Fibroblast of skin of left biceps (primary cell): ENCODE measurements at regions not wholly inside any gene's neighbourhood (a gene's known extent, or its start where the extent isn't known, plus 50 kb on each side); places are given as distances from the start of the nearest gene placed in this dataset.

Source experiments
- DNase-seq, 2 experiments: peaks; one replicate each; pipeline ENCODE4 v3.0.0-alpha.2; 2013; ENCODE audit warnings: low read depth in 2 of 2

GRCh38 chr1:209062081-209062620 is 521.4 kb upstream of the CAMK1G start:
- DNase-seq: no peak

DNA sequence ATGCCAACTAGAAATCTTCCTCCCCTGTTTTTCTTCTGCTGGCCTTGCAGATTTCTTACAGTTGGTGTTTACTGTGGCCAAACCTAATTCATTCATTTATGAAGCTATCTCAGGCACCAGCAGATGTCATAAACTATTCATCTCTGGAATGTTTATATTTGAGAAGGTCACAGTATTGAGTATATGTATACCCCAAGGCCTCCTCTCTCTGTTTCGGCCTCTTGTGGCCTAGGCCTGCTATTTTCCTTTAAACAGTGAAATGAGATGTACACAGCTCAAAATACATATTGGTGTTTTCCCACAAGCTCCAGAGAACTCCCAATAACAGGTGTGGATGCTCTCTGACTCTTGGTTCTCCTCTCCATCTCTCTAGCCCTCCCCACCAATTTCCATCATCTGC is 520.7 kb upstream of the CAMK1G start:
- no peak for DNase-seq

- DNase-seq: no peak
Measured at GRCh38 chr1:209063767-209064659, 519.5 kb upstream of the CAMK1G start.

DNA sequence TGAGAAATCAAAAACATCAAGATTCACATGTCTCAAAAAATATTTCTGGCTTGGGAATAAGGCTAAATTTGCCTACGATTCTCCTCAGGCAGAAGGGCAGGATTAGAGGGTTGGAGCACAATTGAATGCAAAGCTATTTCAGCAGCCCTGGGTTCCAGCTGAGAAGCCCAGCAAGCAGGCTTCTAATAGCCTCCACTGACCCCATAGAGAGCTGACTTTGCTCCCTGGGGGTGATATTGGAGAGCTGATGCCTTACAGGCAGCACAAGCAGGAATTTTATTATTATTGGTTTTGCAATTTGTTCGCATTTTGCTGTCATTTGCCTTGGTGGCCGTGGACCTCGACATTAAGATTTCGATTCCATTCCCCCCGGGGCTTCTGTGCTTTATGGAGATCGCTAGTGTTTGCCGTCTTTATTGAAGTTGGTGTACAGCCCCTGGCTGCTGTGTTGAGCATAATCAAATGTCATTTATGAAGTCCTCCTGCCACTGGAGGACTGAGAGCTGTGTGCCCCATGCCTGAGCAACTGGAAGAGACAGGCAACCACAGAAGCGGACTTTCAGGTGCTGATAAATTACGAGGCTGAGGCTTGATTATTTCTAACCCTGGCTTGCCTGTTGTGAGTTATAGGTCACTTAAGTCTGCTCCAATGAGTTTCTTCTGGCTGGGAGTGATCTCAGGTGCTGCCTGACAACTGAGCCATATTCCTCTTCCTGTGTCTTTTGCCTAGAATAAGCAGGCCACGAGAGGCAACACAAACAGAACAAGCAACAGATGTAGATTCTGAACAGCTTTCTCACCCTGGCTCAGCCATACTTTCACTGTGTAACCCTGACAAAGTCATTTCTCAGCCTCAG is 518.4 kb upstream of the CAMK1G start:
- DNase-seq: no peak

GRCh38 chr1:209072481-209072880 is 511.0 kb upstream of the CAMK1G start:
- no peak for DNase-seq

- DNase-seq: no peak
Measured at GRCh38 chr1:209073879-209074278, 509.6 kb upstream of the CAMK1G start.

- DNase-seq: no peak
Measured at GRCh38 chr1:209074575-209075250, 508.8 kb upstream of the CAMK1G start.

DNA sequence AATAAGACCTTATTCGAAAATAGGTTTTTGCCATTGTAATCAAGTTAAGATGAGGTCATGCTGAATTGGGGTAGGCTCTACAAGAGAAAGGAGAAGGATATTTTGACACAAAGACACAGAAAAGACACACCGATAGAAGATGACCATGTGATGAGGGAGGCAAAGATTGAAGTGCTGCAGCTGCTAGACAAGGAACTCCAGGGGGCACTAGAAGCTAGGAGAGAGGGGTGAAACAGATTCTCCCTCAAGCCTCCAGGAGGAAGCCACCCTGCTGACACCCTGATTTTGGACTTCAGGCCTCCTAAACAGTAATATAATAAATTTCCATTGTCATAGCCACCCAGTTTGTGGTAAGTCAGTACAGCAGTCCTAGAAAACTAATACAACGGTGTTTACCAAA is 506.8 kb upstream of the CAMK1G start:
- DNase-seq: no peak

GRCh38 chr1:209080170-209080781 is 503.2 kb upstream of the CAMK1G start:
- peak in 1 of 2 experiments; percentile 8 for DNase-seq

DNA sequence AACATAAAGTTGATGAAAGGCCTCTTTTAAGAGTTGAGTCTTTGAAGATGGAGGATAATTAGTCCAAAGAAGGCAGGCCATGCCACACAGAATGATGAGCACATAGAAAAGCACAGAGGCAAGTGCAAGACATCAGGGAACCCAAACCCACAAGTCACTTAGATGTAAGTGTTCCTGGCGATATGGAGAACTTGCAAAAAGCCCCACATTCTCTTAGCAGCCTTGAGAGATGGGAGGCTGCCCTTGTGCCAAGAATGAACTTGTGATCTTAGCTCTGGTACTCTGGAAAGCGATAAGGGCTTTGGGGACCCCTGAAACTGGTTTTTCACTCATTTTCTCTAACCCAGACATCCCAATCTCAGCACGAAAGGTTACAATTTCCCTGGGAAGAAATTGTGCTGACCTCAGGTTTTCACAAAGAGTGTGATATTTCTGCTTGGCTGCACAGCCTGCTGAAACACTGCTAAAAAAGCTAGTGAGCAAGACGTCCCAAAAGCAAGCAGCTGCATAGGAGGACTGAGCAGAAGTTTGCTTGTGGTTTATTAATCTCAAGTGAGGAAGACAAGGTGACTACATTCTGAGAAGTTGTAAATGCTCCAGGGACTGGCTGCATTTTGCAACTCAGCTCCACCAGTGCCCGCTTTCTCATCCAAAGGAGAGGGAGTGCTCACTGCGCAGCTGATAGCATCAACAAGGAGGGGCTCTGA is 496.9 kb upstream of the CAMK1G start:
- DNase-seq: no peak

DNA sequence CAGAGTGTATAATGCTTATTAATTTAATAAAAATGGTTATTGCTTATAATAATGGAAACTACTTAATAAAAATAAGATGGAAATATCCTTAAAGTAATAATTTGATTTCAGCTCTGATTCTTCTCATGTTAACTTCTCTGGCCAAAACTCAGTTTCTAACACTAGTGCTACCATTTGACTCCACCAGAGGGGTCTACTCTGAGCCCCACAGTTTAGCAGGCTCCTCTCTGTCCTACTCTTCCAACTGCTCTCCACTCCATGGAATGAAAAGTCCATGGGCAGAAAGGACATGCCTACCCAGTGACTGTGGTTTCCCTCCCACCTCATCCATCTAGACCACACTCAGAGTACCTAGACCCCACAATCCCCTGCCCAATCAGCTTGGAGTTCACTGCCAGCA is 489.1 kb upstream of the CAMK1G start:
- DNase-seq: no peak

- DNase-seq: peak; percentile 39 to 45
Measured at GRCh38 chr1:209095627-209096595, 487.6 kb upstream of the CAMK1G start.

- DNase-seq: no peak
Measured at GRCh38 chr1:209100460-209100859, 483.1 kb upstream of the CAMK1G start.

- no peak for DNase-seq
Measured at GRCh38 chr1:209101106-209101505, 482.4 kb upstream of the CAMK1G start.

GRCh38 chr1:209102120-209102519 is 481.4 kb upstream of the CAMK1G start:
- no peak for DNase-seq

DNA sequence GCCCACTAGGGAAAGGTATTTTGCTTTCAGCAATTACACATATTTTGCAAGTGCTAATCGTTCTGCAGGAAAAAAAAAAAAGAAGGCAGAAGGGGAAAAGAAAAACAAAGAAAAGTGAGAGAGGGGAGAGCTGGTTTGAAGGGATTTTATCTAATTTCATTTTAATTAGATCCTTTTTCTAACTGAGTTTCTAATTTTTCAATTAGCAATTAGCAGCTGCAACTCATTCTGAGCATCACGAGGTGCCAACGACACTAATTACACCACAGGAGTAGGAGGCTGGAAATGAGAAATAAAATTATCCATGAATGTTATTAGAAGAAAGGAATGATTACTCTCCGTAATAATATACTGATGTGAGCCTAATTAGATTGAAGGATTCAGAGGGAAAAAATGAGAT is 481.0 kb upstream of the CAMK1G start:
- DNase-seq: no peak

DNA sequence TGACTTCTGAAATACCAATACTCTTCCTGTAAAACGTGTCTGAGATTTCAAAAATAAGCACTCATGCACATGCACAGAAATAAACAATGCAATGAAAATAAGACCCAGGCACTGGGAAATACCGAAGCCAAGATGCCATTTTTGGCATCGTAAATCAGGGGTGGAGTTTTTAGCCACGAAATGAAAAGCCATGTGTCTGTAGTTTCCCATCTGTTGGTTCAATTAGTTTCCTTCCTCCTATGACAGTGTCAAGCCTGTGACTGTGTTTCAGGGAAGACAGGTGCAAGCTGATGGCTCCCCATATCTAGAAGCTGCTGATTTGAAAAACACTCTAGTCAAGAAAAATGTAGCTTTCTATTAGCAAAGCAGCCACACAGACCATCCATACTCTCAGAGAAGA is 480.4 kb upstream of the CAMK1G start:
- DNase-seq: no peak

DNA sequence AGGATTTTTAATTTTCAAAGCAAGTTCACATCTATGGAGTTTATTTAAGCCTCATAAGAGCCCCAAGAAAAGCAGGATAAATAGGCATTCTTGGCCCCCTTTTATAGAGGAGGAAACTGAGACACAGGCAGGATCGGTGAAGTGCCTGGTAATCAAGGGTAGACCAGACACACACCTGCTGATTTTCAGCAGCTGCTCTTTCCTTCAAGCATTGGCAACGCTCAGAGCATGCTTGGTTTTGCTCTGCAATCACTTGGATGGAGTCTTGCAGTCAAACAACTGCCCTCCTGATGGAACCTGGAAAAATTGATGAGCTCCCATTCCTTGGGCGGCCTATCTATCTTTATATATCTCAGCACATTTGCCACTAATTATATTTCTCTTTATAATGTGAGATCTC is 478.9 kb upstream of the CAMK1G start:
- no peak for DNase-seq

DNA sequence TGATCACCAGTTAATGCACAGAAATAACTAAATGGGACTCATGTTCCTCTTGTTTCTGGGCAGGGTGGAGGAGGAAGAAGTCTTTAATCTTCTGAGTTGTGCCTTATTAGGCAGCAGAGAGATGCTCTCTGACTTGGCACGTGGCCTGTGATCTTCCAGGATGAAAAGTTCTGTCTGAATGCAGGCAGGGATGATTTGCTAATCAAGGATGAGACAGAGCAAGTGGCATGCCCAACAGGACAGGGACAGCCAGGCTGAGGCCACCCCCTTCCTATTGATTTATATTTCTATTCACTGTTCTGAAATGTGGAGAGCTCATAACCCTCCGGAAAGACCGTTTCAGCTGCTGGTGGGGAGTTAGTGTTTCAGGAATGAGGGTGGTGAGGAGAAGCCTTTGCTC is 477.8 kb upstream of the CAMK1G start:
- DNase-seq: no peak
